HG03045 (cell line): ENCODE measurements at regions not wholly inside any gene's neighbourhood (a gene's known extent, or its start where the extent isn't known, plus 50 kb on each side); places are given as distances from the start of the nearest gene placed in this dataset.

Experiments
- ATAC-seq: cut with Tn5 transposase; IDR thresholded peaks from one replicate; pipeline ENCODE4 v1.9.1; 2021; ENCODE audit warnings: mild to moderate bottlenecking, moderate library complexity; ENCODE audit not compliant: unreplicated experiment

- no peak for ATAC-seq
Observed at GRCh38 chr2:59653164-59653563, 900.3 kb downstream of the BCL11A start.

- ATAC-seq = no peak
Observed at GRCh38 chr2:59630789-59631188, 922.7 kb downstream of the BCL11A start.

GRCh38 chr2:59627599-59627998 is 925.9 kb downstream of the BCL11A start:
- ATAC-seq = no peak

- ATAC-seq = no peak
Observed at GRCh38 chr2:59622599-59623308, 930.7 kb downstream of the BCL11A start.

GRCh38 chr2:59604123-59604522 is 949.3 kb downstream of the BCL11A start:
- ATAC-seq = no peak

GRCh38 chr2:59594671-59595222 is 958.7 kb downstream of the BCL11A start:
- ATAC-seq = no peak

GRCh38 chr2:59590798-59591197 is 962.7 kb downstream of the BCL11A start:
- ATAC-seq = no peak

- ATAC-seq = no peak
Observed at GRCh38 chr2:59589881-59590280, 963.6 kb downstream of the BCL11A start.

GRCh38 chr2:59588286-59588685 is 965.2 kb downstream of the BCL11A start:
- no peak for ATAC-seq

GRCh38 chr2:59586176-59586575 is 967.3 kb downstream of the BCL11A start:
- ATAC-seq = no peak

- no peak for ATAC-seq
Observed at GRCh38 chr2:59585655-59586054, 967.8 kb downstream of the BCL11A start.

GRCh38 chr2:59584958-59585357 is 968.5 kb downstream of the BCL11A start:
- no peak for ATAC-seq

GRCh38 chr2:59583173-59583765 is 970.2 kb downstream of the BCL11A start:
- no peak for ATAC-seq

GRCh38 chr2:59578349-59578748 is 975.1 kb downstream of the BCL11A start:
- ATAC-seq = no peak

- ATAC-seq = no peak
Observed at GRCh38 chr2:59575191-59575590, 978.3 kb downstream of the BCL11A start.

- ATAC-seq = no peak
Observed at GRCh38 chr2:59572227-59572626, 981.2 kb downstream of the BCL11A start.

- no peak for ATAC-seq
Observed at GRCh38 chr2:59570818-59571217, 982.6 kb downstream of the BCL11A start.

GRCh38 chr2:59569124-59569523 is 984.3 kb downstream of the BCL11A start:
- ATAC-seq = no peak

- no peak for ATAC-seq
Observed at GRCh38 chr2:59568461-59568860, 985.0 kb downstream of the BCL11A start.

GRCh38 chr2:59567151-59567550 is 986.3 kb downstream of the BCL11A start:
- no peak for ATAC-seq

GRCh38 chr2:59566739-59567138 is 986.7 kb downstream of the BCL11A start:
- no peak for ATAC-seq

- ATAC-seq = no peak
Observed at GRCh38 chr2:59561281-59561680, 992.2 kb downstream of the BCL11A start.
